SH-SY5Y (cell line): ENCODE measurements at regions not wholly inside any gene's neighbourhood (a gene's known extent, or its start where the extent isn't known, plus 50 kb on each side); places are given as distances from the start of the nearest gene placed in this dataset.

Source experiments
- GATA2 ChIP-seq: IDR thresholded peaks from 2 replicates; pipeline ENCODE4 v1.6.1; 2011; ENCODE audit warnings: mild to moderate bottlenecking, low read depth, low read length
- GATA3 ChIP-seq: IDR thresholded peaks from 2 replicates; pipeline ENCODE4 v1.6.1; 2011; ENCODE audit warnings: low read depth, mild to moderate bottlenecking, low read length, moderate library complexity

- TF ChIP-seq GATA3 (no peak), GATA2 (no peak)
Observed at GRCh38 chr9:16100537-16101091, 547.8 kb downstream of the CCDC171 start.

GRCh38 chr9:16102154-16102553, 549.3 kb downstream of the CCDC171 start:
- no peak for TF ChIP-seq GATA3
- TF ChIP-seq GATA2: no peak

- TF ChIP-seq GATA3 (no peak), GATA2 (no peak)
Observed at GRCh38 chr9:16103620-16104397, 551.0 kb downstream of the CCDC171 start.

- no peak for TF ChIP-seq GATA2
- no peak for TF ChIP-seq GATA3
Observed at GRCh38 chr9:16105168-16106020, 552.6 kb downstream of the CCDC171 start.

- no peak for TF ChIP-seq GATA2
- TF ChIP-seq GATA3: no peak
Observed at GRCh38 chr9:16106021-16106571, 553.3 kb downstream of the CCDC171 start.

- TF ChIP-seq GATA3 (no peak), GATA2 (no peak)
Observed at GRCh38 chr9:16112116-16112515, 559.3 kb downstream of the CCDC171 start.

GRCh38 chr9:16115994-16116393, 563.2 kb downstream of the CCDC171 start:
- TF ChIP-seq GATA3 (no peak), GATA2 (no peak)

- TF ChIP-seq GATA3: no peak
- no peak for TF ChIP-seq GATA2
Observed at GRCh38 chr9:16118043-16118442, 565.2 kb downstream of the CCDC171 start.

GRCh38 chr9:16119261-16120230, 566.7 kb downstream of the CCDC171 start:
- no peak for TF ChIP-seq GATA2

GRCh38 chr9:16120231-16120641, 567.4 kb downstream of the CCDC171 start:
- TF ChIP-seq GATA3 (no peak), GATA2 (no peak)

- TF ChIP-seq GATA3: no peak
- TF ChIP-seq GATA2: no peak
Observed at GRCh38 chr9:16120727-16121126, 567.9 kb downstream of the CCDC171 start.

- TF ChIP-seq GATA3 (no peak), GATA2 (no peak)
Observed at GRCh38 chr9:16121168-16121567, 568.3 kb downstream of the CCDC171 start.

- TF ChIP-seq GATA3 (no peak), GATA2 (no peak)
Observed at GRCh38 chr9:16121601-16122286, 568.9 kb downstream of the CCDC171 start.

- TF ChIP-seq GATA2: no peak
- no peak for TF ChIP-seq GATA3
Observed at GRCh38 chr9:16125629-16126028, 572.8 kb downstream of the CCDC171 start.

GRCh38 chr9:16126042-16126441, 573.2 kb downstream of the CCDC171 start:
- no peak for TF ChIP-seq GATA3
- no peak for TF ChIP-seq GATA2
